Caco-2 (cell line): ENCODE measurements at regions not wholly inside any gene's neighbourhood (a gene's known extent, or its start where the extent isn't known, plus 50 kb on each side); places are given as distances from the start of the nearest gene placed in this dataset.

Source experiments
- BruUV-seq: library from RNA; stranded (reverse); fragments of 400-500 nt; replicated peaks from 2 replicates; lab custom pipeline; 2021; lab: Mats Ljungman, UMichigan
- CTCF ChIA-PET: fragments of 300-600 bp; sonication (Branson Sonifier 250); formaldehyde crosslinking; loops from one replicate; lab custom pipeline; 2022; ENCODE audit warnings: antibody characterized with exemption; lab: Charles Lee
- POLR2A ChIA-PET: fragments of 300-600 bp; sonication (Branson Sonifier 250); formaldehyde crosslinking; loops from one replicate; lab custom pipeline; 2022; ENCODE audit warnings: antibody characterized with exemption; lab: Charles Lee
- DNase-seq, 2 experiments: peaks; one replicate each; pipeline versions ENCODE4 v3.0.0 to v3.0.0-alpha.2; 2020 to 2022
- H3K27me3 ChIP-seq: replicated peaks from 2 replicates; pipeline ENCODE4 v1.6.0; 2011; ENCODE audit warnings: low read length; ENCODE audit not compliant: control insufficient read depth, insufficient read depth
- H3K36me3 ChIP-seq: 2 replicates; pipeline ENCODE4 v1.5.1; 2011; ENCODE audit warnings: low read length; ENCODE audit not compliant: control insufficient read depth, insufficient read depth
- H3K4me1 ChIP-seq: fragments of 250-450 bp; sonication (Bioruptor Pico); 2 replicates; pipeline ENCODE4 v1.5.1; 2020; ENCODE audit warnings: mild to moderate bottlenecking
- H3K4me3 ChIP-seq: 2 replicates; pipeline ENCODE4 v1.5.1; 2011; ENCODE audit warnings: low read depth, mild to moderate bottlenecking, control low read depth, low read length
- H3K9me3 ChIP-seq: fragments of 250-450 bp; sonication (Bioruptor Pico); 2 replicates; pipeline ENCODE4 v1.5.1; 2020; ENCODE audit warnings: mild to moderate bottlenecking, moderate library complexity
- H3K27ac Mint-ChIP-seq: one replicate; pipeline ENCODE4 v1.8.0; 2022; ENCODE audit warnings: mixed read lengths; ENCODE audit not compliant: unreplicated experiment
- H3K27me3 Mint-ChIP-seq: one replicate; pipeline ENCODE4 v1.8.0; 2022; ENCODE audit warnings: mixed read lengths; ENCODE audit not compliant: insufficient read depth, unreplicated experiment
- H3K36me3 Mint-ChIP-seq: one replicate; pipeline ENCODE4 v1.8.0; 2022; ENCODE audit warnings: mild to moderate bottlenecking, mixed read lengths; ENCODE audit not compliant: insufficient read depth, unreplicated experiment
- H3K4me1 Mint-ChIP-seq: one replicate; pipeline ENCODE4 v1.8.0; 2022; ENCODE audit warnings: low read depth, mixed read lengths; ENCODE audit not compliant: unreplicated experiment
- H3K4me3 Mint-ChIP-seq: one replicate; pipeline ENCODE4 v1.8.0; 2022; ENCODE audit warnings: mild to moderate bottlenecking, moderate library complexity, mixed read lengths; ENCODE audit not compliant: unreplicated experiment
- H3K9me3 Mint-ChIP-seq: one replicate; pipeline ENCODE4 v1.8.0; 2022; ENCODE audit warnings: mixed read lengths; ENCODE audit not compliant: unreplicated experiment
- CTCF ChIP-seq, 2 experiments: fragments of 200-600 bp in 1 of 2; IDR thresholded peaks; 1 replicate in 1 of 2; 2 replicates in 1 of 2; pipeline versions ENCODE4 v1.5.1 to v1.8.0; 2011 to 2022; ENCODE audit warnings: antibody characterized with exemption in 1 of 2, control low read depth in 1 of 2, inconsistent platforms in 1 of 2, low read depth in 1 of 2, low read length in 1 of 2, mild to moderate bottlenecking in 1 of 2, moderate library complexity in 1 of 2; ENCODE audit not compliant: insufficient read depth in 1 of 2, severe bottlenecking in 1 of 2, unreplicated experiment in 1 of 2
- intact Hi-C: fragments of 100-400 bp; cut with micrococcal nuclease; formaldehyde crosslinking; loops from one replicate; pipeline ENCODE4 v1.10.0; 2022; ENCODE audit not compliant: unreplicated experiment

GRCh38 chr3:6264906-6265305, 596.0 kb upstream of the GRM7 start:
- no peaks in the 10 kb centered on the region for H3K36me3 Mint-ChIP-seq
- no peaks in the 10 kb centered on the region for H3K9me3 ChIP-seq
- H3K4me1 Mint-ChIP-seq: no peaks in the 10 kb centered on the region
- H3K4me3 Mint-ChIP-seq: no peak overlapping the region
- no peaks in the 10 kb centered on the region for H3K36me3 ChIP-seq
- ChIA-PET POLR2A (no interaction called here), CTCF (no interaction called here)
- TF ChIP-seq CTCF (IDR thresholded peaks at IDR 0.05; ENCODE audit: insufficient read depth in 1 of 2, low read depth in 1 of 2, low read length in 1 of 2, severe bottlenecking in 1 of 2, unreplicated experiment in 1 of 2): no peak
- peaks cover 7% of the 10 kb centered on the region for H3K9me3 Mint-ChIP-seq
- H3K27me3 ChIP-seq: no peaks in the 10 kb centered on the region
- no peaks in the 10 kb centered on the region for H3K4me1 ChIP-seq
- no peak overlapping the region for H3K27ac Mint-ChIP-seq
- no peak overlapping the region for H3K4me3 ChIP-seq
- BruUV-seq: no TSS peak
- DNase-seq: no peak
- no peaks in the 10 kb centered on the region for H3K27me3 Mint-ChIP-seq
- intact Hi-C loops: no loop called here

GRCh38 chr3:6266135-6266534, 594.8 kb upstream of the GRM7 start:
- Histone ChIP-seq H3K4me3 (no peak overlapping the region), H3K36me3 (no peaks in the 10 kb centered on the region), H3K4me1 (no peaks in the 10 kb centered on the region), H3K27me3 (no peaks in the 10 kb centered on the region), H3K9me3 (no peaks in the 10 kb centered on the region)
- no peaks in the 10 kb centered on the region for H3K4me1 Mint-ChIP-seq
- ChIA-PET CTCF (no interaction called here), POLR2A (no interaction called here)
- no peak overlapping the region for H3K27ac Mint-ChIP-seq
- H3K4me3 Mint-ChIP-seq: no peak overlapping the region
- intact Hi-C loops: no loop called here
- TF ChIP-seq CTCF (IDR thresholded peaks at IDR 0.05; ENCODE audit: insufficient read depth in 1 of 2, low read depth in 1 of 2, low read length in 1 of 2, severe bottlenecking in 1 of 2, unreplicated experiment in 1 of 2): no peak
- H3K27me3 Mint-ChIP-seq: no peaks in the 10 kb centered on the region
- BruUV-seq: no TSS peak
- no peak for DNase-seq
- no peaks in the 10 kb centered on the region for H3K36me3 Mint-ChIP-seq
- peaks cover 11% of the 10 kb centered on the region for H3K9me3 Mint-ChIP-seq

GRCh38 chr3:6273878-6274277, 587.0 kb upstream of the GRM7 start:
- Mint-ChIP-seq H3K4me1 (no peaks in the 10 kb centered on the region), H3K27ac (no peak overlapping the region), H3K36me3 (no peaks in the 10 kb centered on the region), H3K27me3 (no peaks in the 10 kb centered on the region), H3K9me3 (peaks cover 21% of the 10 kb centered on the region), H3K4me3 (no peak overlapping the region)
- Histone ChIP-seq H3K9me3 (no peaks in the 10 kb centered on the region), H3K4me3 (no peak overlapping the region), H3K27me3 (no peaks in the 10 kb centered on the region), H3K4me1 (no peaks in the 10 kb centered on the region), H3K36me3 (no peaks in the 10 kb centered on the region)
- no TSS peak for BruUV-seq
- TF ChIP-seq CTCF (IDR thresholded peaks at IDR 0.05; ENCODE audit: insufficient read depth in 1 of 2, low read depth in 1 of 2, low read length in 1 of 2, severe bottlenecking in 1 of 2, unreplicated experiment in 1 of 2): no peak
- intact Hi-C loops: no loop called here
- CTCF ChIA-PET: no interaction called here
- no peak for DNase-seq
- POLR2A ChIA-PET: no interaction called here
